ENCODE measurements at regions not wholly inside any gene's neighbourhood (a gene's known extent, or its start where the extent isn't known, plus 50 kb on each side); places are given as distances from the start of the nearest gene placed in this dataset.
"Not testable (repeated sequence)": the region's sequence is repeated elsewhere in the genome, so short reads cannot be mapped to it uniquely, and the experiment has no call there.

DNA sequence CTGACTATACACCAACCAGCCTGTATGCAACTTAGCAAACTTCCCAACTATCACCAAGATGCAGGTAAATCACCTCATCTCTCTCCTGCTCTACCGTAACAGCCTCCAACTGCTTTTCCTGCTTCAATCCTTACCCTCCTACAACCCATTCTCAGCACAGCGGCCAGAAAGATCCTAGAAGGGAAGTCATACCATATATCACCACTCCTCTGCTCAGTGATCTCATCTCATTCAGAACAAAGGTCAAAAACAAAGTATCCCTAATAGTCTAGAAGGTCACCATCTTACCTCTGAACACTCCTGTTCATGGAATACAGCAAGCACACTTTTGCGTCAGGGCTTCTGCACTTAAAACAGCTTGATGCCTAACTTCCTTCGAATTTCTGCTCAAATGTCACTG is 62.2 kb upstream of the RNF38 start:
- TF ChIP-seq, protein P1, sequence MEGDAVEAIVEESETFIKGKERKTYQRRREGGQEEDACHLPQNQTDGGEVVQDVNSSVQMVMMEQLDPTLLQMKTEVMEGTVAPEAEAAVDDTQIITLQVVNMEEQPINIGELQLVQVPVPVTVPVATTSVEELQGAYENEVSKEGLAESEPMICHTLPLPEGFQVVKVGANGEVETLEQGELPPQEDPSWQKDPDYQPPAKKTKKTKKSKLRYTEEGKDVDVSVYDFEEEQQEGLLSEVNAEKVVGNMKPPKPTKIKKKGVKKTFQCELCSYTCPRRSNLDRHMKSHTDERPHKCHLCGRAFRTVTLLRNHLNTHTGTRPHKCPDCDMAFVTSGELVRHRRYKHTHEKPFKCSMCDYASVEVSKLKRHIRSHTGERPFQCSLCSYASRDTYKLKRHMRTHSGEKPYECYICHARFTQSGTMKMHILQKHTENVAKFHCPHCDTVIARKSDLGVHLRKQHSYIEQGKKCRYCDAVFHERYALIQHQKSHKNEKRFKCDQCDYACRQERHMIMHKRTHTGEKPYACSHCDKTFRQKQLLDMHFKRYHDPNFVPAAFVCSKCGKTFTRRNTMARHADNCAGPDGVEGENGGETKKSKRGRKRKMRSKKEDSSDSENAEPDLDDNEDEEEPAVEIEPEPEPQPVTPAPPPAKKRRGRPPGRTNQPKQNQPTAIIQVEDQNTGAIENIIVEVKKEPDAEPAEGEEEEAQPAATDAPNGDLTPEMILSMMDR (IDR thresholded peaks at IDR 0.05; ENCODE audit: low read depth, low read length) = no peak
- no peak for DNase-seq (ENCODE audit: low read depth in 2 of 2)
- no peak overlapping the region for H3K4me3 ChIP-seq (replicated peaks in 1 of 2; ENCODE audit: low read depth in 2 of 2, low read length in 2 of 2)

DNA sequence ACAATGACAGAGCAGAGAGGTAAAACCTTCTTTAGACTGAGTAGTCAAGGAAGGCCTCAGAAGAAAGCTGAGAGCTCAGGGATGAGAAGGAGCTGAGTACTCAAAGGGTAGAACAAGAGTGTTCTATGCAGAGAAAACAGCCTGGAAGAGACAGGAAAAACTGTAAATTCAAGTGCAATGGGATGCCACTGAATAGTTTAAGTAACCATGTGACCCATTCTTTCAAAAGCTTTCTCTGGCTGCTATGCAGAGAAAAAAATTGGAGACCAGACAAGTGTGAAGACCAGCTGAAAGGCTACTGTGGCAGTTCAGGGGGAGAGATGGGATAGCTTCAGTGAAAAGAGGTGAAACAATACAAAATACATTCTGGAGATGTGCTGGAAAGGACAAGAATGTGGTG is 61.3 kb upstream of the RNF38 start:
- peak; percentile 24 to 58 for DNase-seq (ENCODE audit: low read depth in 2 of 2)
- TF ChIP-seq, protein P1 (IDR thresholded peaks at IDR 0.05; ENCODE audit: low read depth, low read length) = no peak
- no peak overlapping the region for H3K4me3 ChIP-seq (replicated peaks in 1 of 2; ENCODE audit: low read depth in 2 of 2, low read length in 2 of 2)

DNA sequence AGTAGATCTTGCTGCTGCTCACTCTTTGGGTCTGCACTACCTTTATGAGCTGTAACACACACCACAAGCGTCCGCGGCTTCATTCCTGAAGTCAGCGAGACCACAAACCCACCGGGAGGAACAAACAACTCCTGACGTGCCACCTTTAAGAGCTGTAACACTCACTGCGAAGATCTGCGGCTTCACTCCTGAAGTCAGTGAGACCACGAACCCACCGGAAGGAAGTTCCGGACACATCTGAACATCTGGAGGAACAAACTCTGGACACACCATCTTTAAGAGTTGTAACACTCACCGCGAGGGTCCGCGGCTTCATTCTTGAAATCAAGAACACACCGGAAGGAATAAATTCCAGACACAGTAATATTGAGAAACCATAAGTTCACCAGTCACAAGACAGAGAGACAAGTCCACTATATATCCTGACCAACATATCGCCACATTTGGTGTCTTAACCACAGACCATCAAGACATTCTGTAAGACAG is 58.4 kb upstream of the RNF38 start:
- not testable (repeated sequence) for DNase-seq (ENCODE audit: low read depth in 2 of 2); H3K4me3 ChIP-seq (replicated peaks in 1 of 2; ENCODE audit: low read depth in 2 of 2, low read length in 2 of 2)

DNA sequence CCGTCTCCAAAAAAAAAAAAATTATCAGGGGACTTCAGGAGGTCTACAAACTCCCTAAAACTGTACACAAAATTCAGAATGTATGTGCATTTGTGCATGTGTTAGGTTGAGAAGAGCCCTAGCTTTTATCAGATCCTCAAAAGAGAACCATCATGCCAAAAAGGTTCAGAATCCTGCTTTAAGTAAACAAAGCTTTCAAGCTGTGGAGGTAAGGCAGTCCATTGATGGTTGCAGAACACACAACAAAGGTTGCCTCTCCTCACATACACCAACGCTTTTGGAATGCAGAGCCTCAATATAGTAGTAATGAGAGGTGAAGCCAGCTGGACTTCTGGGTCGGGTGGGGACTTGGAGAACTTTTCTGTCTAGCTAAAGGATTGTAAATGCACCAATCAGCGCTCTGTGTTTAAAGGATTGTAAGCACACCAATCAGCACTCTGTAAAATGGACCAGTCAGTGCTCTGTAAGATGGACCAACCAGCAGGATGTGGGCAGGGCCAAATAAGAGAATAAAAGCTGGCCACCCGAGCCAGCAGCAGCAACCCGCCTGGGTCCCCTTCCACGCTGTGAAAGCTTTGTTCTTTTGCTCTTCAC is 57.9 kb upstream of the RNF38 start:
- DNase-seq (ENCODE audit: low read depth in 2 of 2) = no peak
- no peak overlapping the region for H3K4me3 ChIP-seq (replicated peaks in 1 of 2; ENCODE audit: low read depth in 2 of 2, low read length in 2 of 2)
- TF ChIP-seq, protein P1 (IDR thresholded peaks at IDR 0.05; ENCODE audit: low read depth, low read length) = no peak

DNA sequence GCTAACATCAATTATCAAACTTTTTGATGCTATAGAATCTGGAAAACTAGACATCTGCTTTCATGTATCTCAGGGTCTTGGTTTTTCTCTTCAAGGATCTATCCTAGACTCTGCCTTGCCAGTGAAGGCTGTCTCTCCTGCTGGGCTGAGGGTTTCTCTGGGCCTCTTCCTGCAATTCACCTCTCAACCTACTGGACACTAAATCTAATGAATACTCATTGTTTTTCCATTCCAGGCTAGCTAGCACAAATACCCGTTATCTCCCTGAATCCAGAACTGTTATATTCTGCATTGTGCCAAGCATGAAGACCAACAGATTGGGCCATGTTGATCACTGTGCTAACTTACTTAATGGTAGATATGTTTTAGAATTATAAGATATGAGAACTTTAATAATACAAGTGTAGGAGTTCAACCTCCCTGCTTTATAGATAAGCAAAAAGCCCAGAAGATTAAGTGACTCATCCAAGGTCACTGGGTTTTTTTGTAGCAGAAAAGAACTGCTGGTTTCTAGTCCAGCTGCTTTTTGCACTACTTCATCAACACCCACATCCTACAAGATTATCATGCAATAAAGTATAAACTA is 56.5 kb upstream of the RNF38 start:
- TF ChIP-seq, protein P1 (IDR thresholded peaks at IDR 0.05; ENCODE audit: low read depth, low read length) = no peak
- no peak overlapping the region for H3K4me3 ChIP-seq (replicated peaks in 1 of 2; ENCODE audit: low read depth in 2 of 2, low read length in 2 of 2)
- peak in 1 of 2 donors; percentile 25 for DNase-seq (ENCODE audit: low read depth in 2 of 2)

DNA sequence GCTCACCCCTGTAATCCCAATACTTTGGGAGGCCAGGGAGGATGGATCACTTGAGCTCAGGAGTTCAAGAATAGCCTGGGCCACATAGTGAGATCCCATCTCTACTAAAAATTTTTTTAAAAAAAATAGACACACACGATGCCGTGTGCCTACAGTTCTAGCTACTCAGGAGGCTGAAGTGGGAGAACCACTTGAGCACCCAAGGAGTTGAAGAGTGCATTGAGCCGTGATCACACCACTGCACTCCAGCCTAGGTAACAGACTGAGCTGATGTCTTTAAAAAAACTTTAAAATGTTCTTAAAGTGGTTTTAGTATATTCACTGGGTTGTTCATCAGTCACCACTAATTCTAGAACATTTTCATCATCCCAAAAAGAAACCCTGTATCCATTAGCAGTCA is 51.9 kb upstream of the RNF38 start:
- DNase-seq (ENCODE audit: low read depth in 2 of 2) = no peak
- no peak overlapping the region for H3K4me3 ChIP-seq (replicated peaks in 1 of 2; ENCODE audit: low read depth in 2 of 2, low read length in 2 of 2)
- TF ChIP-seq, protein P1 (IDR thresholded peaks at IDR 0.05; ENCODE audit: low read depth, low read length) = no peak

DNA sequence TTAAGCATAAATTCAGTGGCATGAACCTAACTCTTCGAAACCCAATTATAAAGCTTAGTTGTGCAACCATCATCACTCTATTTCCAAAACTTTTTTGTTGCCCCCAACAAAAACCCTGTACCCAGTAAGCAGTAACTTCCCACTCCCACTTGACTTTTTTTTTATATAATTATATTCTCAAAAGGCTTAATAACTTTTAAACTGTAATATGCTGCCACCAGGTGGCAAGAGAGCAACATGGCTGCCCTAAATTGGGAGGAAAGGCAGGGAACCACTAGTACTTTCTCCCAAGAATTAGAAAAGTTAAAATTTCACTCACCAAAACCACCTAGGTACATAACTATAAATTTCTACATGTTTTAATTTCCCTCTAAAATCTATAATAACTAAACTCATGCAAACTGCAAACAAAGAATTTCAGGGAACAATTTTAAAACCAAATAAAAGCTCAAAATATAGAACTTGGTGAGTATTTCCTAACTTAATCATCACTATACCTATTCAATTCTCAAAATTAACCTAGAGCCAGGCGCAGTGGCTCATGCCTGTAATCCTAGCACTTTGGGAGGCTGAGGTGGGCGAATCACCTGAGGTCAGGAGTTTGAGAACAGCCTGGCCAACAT is 50.2 kb upstream of the RNF38 start:
- TF ChIP-seq, protein P1 (IDR thresholded peaks at IDR 0.05; ENCODE audit: low read depth, low read length) = peak; percentile 72
- DNase-seq (ENCODE audit: low read depth in 2 of 2) = peak; percentile 67 to 71
- H3K4me3 ChIP-seq (replicated peaks in 1 of 2; ENCODE audit: low read depth in 2 of 2, low read length in 2 of 2) = no peak overlapping the region

All from cardiac fibroblast (primary cell).